ENCODE measurements at regions not wholly inside any gene's neighbourhood (a gene's known extent, or its start where the extent isn't known, plus 50 kb on each side); places are given as distances from the start of the nearest gene placed in this dataset.

DNA sequence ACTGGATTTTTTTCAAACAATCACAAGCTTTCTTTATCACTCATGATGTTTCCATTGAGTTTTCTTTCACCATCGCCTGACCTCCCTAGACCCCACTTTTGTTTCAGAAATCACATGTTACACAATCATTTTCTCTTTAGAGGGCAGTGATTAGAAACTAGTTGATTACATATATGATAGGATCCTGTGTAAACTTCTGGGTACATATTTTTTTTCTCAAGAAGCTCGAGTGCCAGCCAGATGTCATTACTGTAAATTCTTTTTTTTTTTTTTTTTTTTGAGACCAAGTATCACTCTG is 62.4 kb upstream of the PSMA6 start:
- no peak for DNase-seq
- peaks cover 0 to 4% (median 0%) of the 10 kb centered on the region in 3 donors for H3K36me3 Mint-ChIP-seq
- H3K27ac Mint-ChIP-seq: peak overlapping the region in 3 of 6 donors; percentile 20 to 73 (median 28)
- no peaks in the 10 kb centered on the region for H3K9me3 Mint-ChIP-seq
- no peak overlapping the region for H3K4me3 Mint-ChIP-seq
- no peaks in the 10 kb centered on the region for H3K27me3 Mint-ChIP-seq (ENCODE audit: low read depth in 3 of 3)
- H3K4me1 Mint-ChIP-seq: peaks cover 20 to 34% of the 10 kb centered on the region in 2 donors

- Mint-ChIP-seq H3K4me3 (peak overlapping the region in 1 of 5 donors; percentile 44), H3K36me3 (peaks cover 0 to 4% (median 0%) of the 10 kb centered on the region in 3 donors), H3K9me3 (no peaks in the 10 kb centered on the region), H3K27me3 (ENCODE audit: low read depth in 3 of 3) (no peaks in the 10 kb centered on the region), H3K4me1 (peaks cover 20 to 34% of the 10 kb centered on the region in 2 donors), H3K27ac (peak overlapping the region in 4 of 6 donors; percentile 47 to 86 (median 71))
- peak in 2 of 3 donors; percentile 9 to 12 for DNase-seq
Observed at GRCh38 chr14:35231207-35231760, 60.9 kb upstream of the PSMA6 start.

- Mint-ChIP-seq H3K4me3 (no peak overlapping the region), H3K27ac (no peak overlapping the region), H3K4me1 (peaks cover 20 to 37% of the 10 kb centered on the region in 2 donors), H3K9me3 (no peaks in the 10 kb centered on the region), H3K27me3 (ENCODE audit: low read depth in 3 of 3) (no peaks in the 10 kb centered on the region), H3K36me3 (peaks cover 0 to 4% (median 3%) of the 10 kb centered on the region in 3 donors)
- DNase-seq: no peak
Observed at GRCh38 chr14:35234012-35234805, 58.0 kb upstream of the PSMA6 start.

GRCh38 chr14:35235840-35236239 is 56.3 kb upstream of the PSMA6 start:
- Mint-ChIP-seq H3K27ac (peak overlapping the region in 1 of 6 donors; percentile 4), H3K27me3 (ENCODE audit: low read depth in 3 of 3) (peaks cover 0 to 3% (median 2%) of the 10 kb centered on the region in 3 donors), H3K4me1 (peaks cover 16 to 37% of the 10 kb centered on the region in 2 donors), H3K4me3 (no peak overlapping the region), H3K9me3 (no peaks in the 10 kb centered on the region), H3K36me3 (peaks cover 0 to 4% (median 3%) of the 10 kb centered on the region in 3 donors)
- no peak for DNase-seq

DNA sequence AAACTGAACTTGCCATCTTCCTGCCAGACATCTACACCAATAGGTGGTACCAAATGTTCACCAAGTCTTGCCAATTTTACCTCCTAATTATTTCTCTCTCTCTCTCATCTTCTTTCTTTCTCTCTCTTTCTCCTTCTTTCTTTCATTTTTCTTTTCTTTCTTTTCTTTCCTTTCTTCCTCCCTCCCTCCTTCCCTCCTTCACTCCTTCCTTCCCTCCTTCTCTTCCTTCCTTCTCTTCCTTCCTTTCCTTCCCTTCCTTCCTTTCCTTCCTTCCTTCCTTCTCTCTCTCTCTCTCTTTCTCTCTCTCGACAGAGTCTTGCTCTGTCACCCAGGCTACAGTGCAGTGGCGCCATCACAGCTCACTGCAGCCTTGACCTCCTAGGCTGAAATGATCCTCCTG is 55.4 kb upstream of the PSMA6 start:
- Mint-ChIP-seq H3K36me3 (peaks cover 0 to 4% (median 3%) of the 10 kb centered on the region in 3 donors), H3K27ac (peak overlapping the region in 2 of 6 donors; percentile 37 to 55), H3K27me3 (ENCODE audit: low read depth in 3 of 3) (peaks cover 0 to 3% (median 2%) of the 10 kb centered on the region in 3 donors), H3K9me3 (no peaks in the 10 kb centered on the region), H3K4me3 (no peak overlapping the region), H3K4me1 (peaks cover 9 to 34% of the 10 kb centered on the region in 2 donors)
- no peak for DNase-seq

GRCh38 chr14:35240231-35240630 is 52.0 kb upstream of the PSMA6 start:
- peak; percentile 45 to 64 (median 53) for DNase-seq
- H3K27me3 Mint-ChIP-seq (ENCODE audit: low read depth in 3 of 3): peaks cover 0 to 3% (median 2%) of the 10 kb centered on the region in 3 donors
- peak overlapping the region in 3 of 5 donors; percentile 2 to 11 (median 5) for H3K4me3 Mint-ChIP-seq
- peak overlapping the region in 4 of 6 donors; percentile 36 to 81 (median 40) for H3K27ac Mint-ChIP-seq
- H3K9me3 Mint-ChIP-seq: no peaks in the 10 kb centered on the region
- peaks cover 0 to 4% (median 3%) of the 10 kb centered on the region in 3 donors for H3K36me3 Mint-ChIP-seq
- peaks cover 9 to 26% of the 10 kb centered on the region in 2 donors for H3K4me1 Mint-ChIP-seq
